GM12878 (cell line): ENCODE measurements at regions not wholly inside any gene's neighbourhood (a gene's known extent, or its start where the extent isn't known, plus 50 kb on each side); places are given as distances from the start of the nearest gene placed in this dataset.

ENCODE experiments used
- ATAC-seq: fragments of 200-7000 bp; cut with Tn5 transposase; 3 replicates; pipeline ENCODE4 v1.9.1; 2020; ENCODE audit warnings: mild to moderate bottlenecking, moderate library complexity
- BruUV-seq: library from RNA; stranded (reverse); fragments of 400-500 nt; replicated peaks from 2 replicates; lab custom pipeline; 2021; lab: Mats Ljungman, UMichigan
- CTCF ChIA-PET: fragments of 300-600 bp; sonication (Branson Sonifier 250); formaldehyde crosslinking; extraction: SDS; loops from one replicate; lab custom pipeline; 2021; ENCODE audit warnings: inconsistent platforms; lab: Yijun Ruan, JAX
- POLR2A ChIA-PET: fragments of 350-600 bp; formaldehyde crosslinking; extraction: SDS; loops from one replicate; lab custom pipeline; 2021; ENCODE audit warnings: inconsistent platforms; lab: Charles Lee
- RAD21 ChIA-PET: fragments of 300-600 bp; sonication (Branson Sonifier 250); formaldehyde crosslinking; loops from one replicate; lab custom pipeline; 2023; ENCODE audit warnings: antibody characterized with exemption; ENCODE audit not compliant: unreplicated experiment; lab: Charles Lee
- SMC1A ChIA-PET: fragments of 300-600 bp; sonication (Branson Sonifier 250); formaldehyde crosslinking; loops from one replicate; lab custom pipeline; 2023; ENCODE audit not compliant: unreplicated experiment, uncharacterized antibody; lab: Charles Lee
- DNase-seq: peaks from one replicate; pipeline ENCODE4 v3.0.0-alpha.2; 2011; ENCODE audit warnings: low read depth, low spot score
- FAIRE-seq: peaks from 3 replicates; lab custom pipeline; 2011; peaks lifted over from hg19 to GRCh38; lab: Jason Lieb, UNC
- H2AFZ ChIP-seq: 2 replicates; pipeline ENCODE4 v1.6.0; 2011; ENCODE audit warnings: low read depth, low read length, control low read depth; ENCODE audit not compliant: control insufficient read depth
- H3K27ac ChIP-seq: 2 replicates; pipeline ENCODE4 v1.5.1; 2011; ENCODE audit warnings: control low read depth; ENCODE audit not compliant: control insufficient read depth, insufficient read depth
- H3K27me3 ChIP-seq, 2 experiments: replicated peaks in 1 of 2; 2 replicates each; pipeline versions ENCODE4 v1.6.0 to v1.6.1; 2011; ENCODE audit warnings: low read length in 1 of 2; ENCODE audit not compliant: control insufficient read depth in 2 of 2, insufficient read depth in 2 of 2
- H3K36me3 ChIP-seq, 2 experiments: 2 replicates each; pipeline ENCODE4 v1.5.1; 2011; ENCODE audit warnings: low read length in 1 of 2; ENCODE audit not compliant: control insufficient read depth in 2 of 2, insufficient read depth in 2 of 2
- H3K4me1 ChIP-seq: 2 replicates; pipeline ENCODE4 v1.6.1; 2011; ENCODE audit warnings: mild to moderate bottlenecking, low read length, moderate library complexity, mixed read lengths; ENCODE audit not compliant: control insufficient read depth, insufficient read depth
- H3K4me2 ChIP-seq: 2 replicates; pipeline ENCODE4 v1.6.0; 2011; ENCODE audit warnings: control low read depth; ENCODE audit not compliant: control insufficient read depth, insufficient read depth
- H3K4me3 ChIP-seq: fragments of 200-600 bp; sonication (generic); 2 replicates; pipeline ENCODE4 v1.5.1; 2016
- H3K79me2 ChIP-seq: 2 replicates; pipeline ENCODE4 v1.6.0; 2011; ENCODE audit warnings: low read length; ENCODE audit not compliant: control insufficient read depth, insufficient read depth
- H3K9ac ChIP-seq: 2 replicates; pipeline ENCODE4 v1.8.0; 2011; ENCODE audit warnings: low read length, control low read depth, mixed read lengths; ENCODE audit not compliant: control insufficient read depth, insufficient read depth
- H3K9me3 ChIP-seq: replicated peaks from 3 replicates; pipeline ENCODE4 v1.5.1; 2011; ENCODE audit warnings: mild to moderate bottlenecking, low read length; ENCODE audit not compliant: control insufficient read depth, insufficient read depth
- H4K20me1 ChIP-seq: 2 replicates; pipeline ENCODE4 v1.6.0; 2011; ENCODE audit not compliant: control insufficient read depth, insufficient read depth
- BMI1 ChIP-seq: fragments of 450-650 bp; IDR thresholded peaks from 2 replicates; pipeline ENCODE4 v1.6.1; 2016; ENCODE audit warnings: mild to moderate bottlenecking, moderate library complexity, borderline replicate concordance
- EP300 ChIP-seq, 2 experiments: fragments of 150-350 bp in 1 of 2; IDR thresholded peaks; 2 replicates each; pipeline ENCODE4 v1.6.1; 2011 to 2012; ENCODE audit warnings: low read depth in 2 of 2, low read length in 2 of 2, borderline replicate concordance in 1 of 2, improper control_type of control experiment in 1 of 2, inconsistent platforms in 1 of 2; ENCODE audit not compliant: control insufficient read depth in 1 of 2
- HDAC6 ChIP-seq: fragments of 200-600 bp; sonication (generic); IDR thresholded peaks from one replicate; pipeline ENCODE4 v1.8.0; 2017; ENCODE audit warnings: antibody characterized with exemption; ENCODE audit not compliant: unreplicated experiment
- IRF5 ChIP-seq: fragments of 450-650 bp; IDR thresholded peaks from 2 replicates; pipeline ENCODE4 v1.6.1; 2017; ENCODE audit warnings: borderline replicate concordance
- JUNB ChIP-seq: IDR thresholded peaks from 2 replicates; pipeline ENCODE4 v1.6.1; 2016; ENCODE audit warnings: antibody characterized with exemption, mild to moderate bottlenecking
- PAX8 ChIP-seq: fragments of 450-650 bp; IDR thresholded peaks from 2 replicates; pipeline ENCODE4 v1.6.1; 2017; ENCODE audit warnings: mild to moderate bottlenecking, moderate library complexity
- RCOR1 ChIP-seq: conservative IDR thresholded peaks from 2 replicates; pipeline ENCODE4 v1.6.1; 2012; ENCODE audit warnings: low read depth, low read length, improper control_type of control experiment
- REST ChIP-seq: IDR thresholded peaks from 2 replicates; pipeline ENCODE4 v1.6.1; 2012; ENCODE audit warnings: mild to moderate bottlenecking, low read depth, low read length
- SMARCA5 ChIP-seq: fragments of 450-650 bp; IDR thresholded peaks from 2 replicates; pipeline ENCODE4 v1.6.1; 2017; ENCODE audit warnings: mild to moderate bottlenecking
- YBX1 ChIP-seq: fragments of 450-650 bp; IDR thresholded peaks from 2 replicates; pipeline ENCODE4 v1.6.1; 2016; ENCODE audit warnings: antibody characterized with exemption
- YY1 ChIP-seq: IDR thresholded peaks from 2 replicates; pipeline ENCODE4 v1.6.1; 2011; ENCODE audit warnings: low read depth, mild to moderate bottlenecking, low read length
- ZNF274 ChIP-seq: IDR thresholded peaks from one replicate; pipeline ENCODE4 v1.8.0; 2011; ENCODE audit not compliant: insufficient read length, insufficient read depth
- ZNF592 ChIP-seq: fragments of 450-650 bp; IDR thresholded peaks from 2 replicates; pipeline ENCODE4 v1.6.1; 2017; ENCODE audit warnings: mild to moderate bottlenecking, moderate library complexity
- ZNF622 ChIP-seq: fragments of 450-650 bp; IDR thresholded peaks from 2 replicates; pipeline ENCODE4 v1.6.1; 2017; ENCODE audit warnings: mild to moderate bottlenecking, inconsistent platforms
- WGBS: methylation state at CpG from one replicate; pipeline ENCODE4 v1.1.6; 2016; ENCODE audit warnings: low lambda C conversion rate; ENCODE audit not compliant: insufficient replicate concordance, insufficient coverage; ENCODE audit errors: missing lambda C conversion rate; 5-methylcytosine and 5-hydroxymethylcytosine counted together
- in situ Hi-C: fragments of 300-500 bp; cut with MboI; formaldehyde crosslinking; loops from 9 replicates; pipeline ENCODE4 v1.14.3; 2018; ENCODE audit warnings: mixed read lengths
- intact Hi-C: fragments of 100-400 bp; cut with micrococcal nuclease; formaldehyde crosslinking; loops from one replicate; pipeline ENCODE4 v1.14.2; 2022; ENCODE audit not compliant: unreplicated experiment

- no peak for TF ChIP-seq ZNF592
- no peak for TF ChIP-seq ZNF274
- no peak for TF ChIP-seq PAX8
- TF ChIP-seq HDAC6: no peak
Measured at GRCh38 chr5:143657647-143658285, 154.2 kb upstream of the HMHB1 start (continued).

- Histone ChIP-seq H4K20me1 (no peaks in the 10 kb centered on the region), H3K4me3 (no peak overlapping the region), H3K4me2 (no peak overlapping the region), H3K27ac (no peak overlapping the region), H3K79me2 (no peaks in the 10 kb centered on the region), H3K4me1 (peaks cover 4% of the 10 kb centered on the region; the same call in 1 of the 2 replicates), H3K9ac (no peak overlapping the region), H2AFZ (no peak overlapping the region), H3K27me3 (no peaks in the 10 kb centered on the region), H3K36me3 (no peaks in the 10 kb centered on the region), H3K9me3 (no peaks in the 10 kb centered on the region; the same call in 2 of the 3 replicates)
- ChIA-PET POLR2A (no interaction called here), SMC1A (interaction anchor here (0.6 to 8.2 kb wide), 9 partner anchors 17 to 218 kb away, joined by 3 to 55 read pairs (median 4); no protein-coding TSS in a partner anchor), RAD21 (interaction anchor here (0.9 to 1.0 kb wide), 2 partner anchors 9 to 20 kb away, joined by 3 read pairs; no protein-coding TSS in a partner anchor), CTCF (interaction anchor here (1.3 to 1.6 kb wide), 3 partner anchors 15 to 171 kb away, joined by 3 to 4 read pairs (median 3); no protein-coding TSS in a partner anchor)
- no TSS peak for BruUV-seq
- WGBS: 88% methylated on average over 4 of the region's 4 CpGs
- in situ Hi-C loops (no loop called here), intact Hi-C loops (no loop called here)
- ATAC-seq (no peak), FAIRE-seq (no peak), DNase-seq (no peak)
- no peak for TF ChIP-seq IRF5
- no peak for TF ChIP-seq EP300 (IDR thresholded peaks at IDR 0.05; ENCODE audit: borderline replicate concordance in 1 of 2, control insufficient read depth in 1 of 2, low read depth in 2 of 2, low read length in 2 of 2)
- no peak for TF ChIP-seq YBX1
- no peak for TF ChIP-seq BMI1
- no peak for TF ChIP-seq SMARCA5
- TF ChIP-seq ZNF622: no peak
- no peak for TF ChIP-seq JUNB
- TF ChIP-seq YY1: no peak
- no peak for TF ChIP-seq RCOR1
- TF ChIP-seq REST: no peak
Measured at GRCh38 chr5:143653766-143654282, 158.1 kb upstream of the HMHB1 start.
